ENCODE measurements at regions not wholly inside any gene's neighbourhood (a gene's known extent, or its start where the extent isn't known, plus 50 kb on each side); places are given as distances from the start of the nearest gene placed in this dataset.

GRCh38 chr12:91793676-91794075 is 352.0 kb downstream of the BTG1 start:
- H3K27ac ChIP-seq (ENCODE audit: low read length) = no peak overlapping the region
- H3K4me3 ChIP-seq (ENCODE audit: low read length) = no peak overlapping the region
- no peaks in the 10 kb centered on the region for H3K9me3 ChIP-seq (ENCODE audit: control insufficient read depth, low read depth, low read length)
- H3K9ac ChIP-seq (ENCODE audit: low read length) = no peak overlapping the region
- H3K36me3 ChIP-seq (ENCODE audit: control insufficient read depth, low read depth, low read length) = no peaks in the 10 kb centered on the region
- H3K27me3 ChIP-seq (ENCODE audit: control insufficient read depth, insufficient read depth, low read length) = no peaks in the 10 kb centered on the region
- H3K4me1 ChIP-seq (ENCODE audit: control insufficient read depth, low read depth, low read length) = no peaks in the 10 kb centered on the region

GRCh38 chr12:91792597-91792996 is 353.0 kb downstream of the BTG1 start:
- no peaks in the 10 kb centered on the region for H3K9me3 ChIP-seq (ENCODE audit: control insufficient read depth, low read depth, low read length)
- no peaks in the 10 kb centered on the region for H3K36me3 ChIP-seq (ENCODE audit: control insufficient read depth, low read depth, low read length)

GRCh38 chr12:91786499-91787272 is 359.0 kb downstream of the BTG1 start:
- Histone ChIP-seq H3K4me3 (ENCODE audit: low read length) (no peak overlapping the region), H3K36me3 (ENCODE audit: control insufficient read depth, low read depth, low read length) (no peaks in the 10 kb centered on the region), H3K9ac (ENCODE audit: low read length) (no peak overlapping the region), H3K9me3 (ENCODE audit: control insufficient read depth, low read depth, low read length) (no peaks in the 10 kb centered on the region), H3K27ac (ENCODE audit: low read length) (no peak overlapping the region), H3K4me1 (ENCODE audit: control insufficient read depth, low read depth, low read length) (peaks cover 10% of the 10 kb centered on the region), H3K27me3 (ENCODE audit: control insufficient read depth, insufficient read depth, low read length) (no peaks in the 10 kb centered on the region)

More at GRCh38 chr12:91792597-91792996, 353.0 kb downstream of the BTG1 start:
- no peak overlapping the region for H3K4me3 ChIP-seq (ENCODE audit: low read length)
- no peaks in the 10 kb centered on the region for H3K4me1 ChIP-seq (ENCODE audit: control insufficient read depth, low read depth, low read length)
- no peak overlapping the region for H3K9ac ChIP-seq (ENCODE audit: low read length)
- H3K27me3 ChIP-seq (ENCODE audit: control insufficient read depth, insufficient read depth, low read length) = no peaks in the 10 kb centered on the region
- no peak overlapping the region for H3K27ac ChIP-seq (ENCODE audit: low read length)

GRCh38 chr12:91785655-91786498 is 359.8 kb downstream of the BTG1 start:
- H3K4me3 ChIP-seq (ENCODE audit: low read length) = no peak overlapping the region
- H3K27me3 ChIP-seq (ENCODE audit: control insufficient read depth, insufficient read depth, low read length) = no peaks in the 10 kb centered on the region
- no peak overlapping the region for H3K27ac ChIP-seq (ENCODE audit: low read length)
- no peaks in the 10 kb centered on the region for H3K36me3 ChIP-seq (ENCODE audit: control insufficient read depth, low read depth, low read length)
- H3K9ac ChIP-seq (ENCODE audit: low read length) = no peak overlapping the region
- no peaks in the 10 kb centered on the region for H3K9me3 ChIP-seq (ENCODE audit: control insufficient read depth, low read depth, low read length)
- H3K4me1 ChIP-seq (ENCODE audit: control insufficient read depth, low read depth, low read length) = peaks cover 10% of the 10 kb centered on the region

GRCh38 chr12:91781114-91781513 is 364.5 kb downstream of the BTG1 start:
- Histone ChIP-seq H3K27me3 (ENCODE audit: control insufficient read depth, insufficient read depth, low read length) (no peaks in the 10 kb centered on the region), H3K36me3 (ENCODE audit: control insufficient read depth, low read depth, low read length) (no peaks in the 10 kb centered on the region)

GRCh38 chr12:91778938-91779400 is 366.7 kb downstream of the BTG1 start:
- Histone ChIP-seq H3K36me3 (ENCODE audit: control insufficient read depth, low read depth, low read length) (no peaks in the 10 kb centered on the region), H3K4me3 (ENCODE audit: low read length) (no peak overlapping the region), H3K27ac (ENCODE audit: low read length) (no peak overlapping the region), H3K9ac (ENCODE audit: low read length) (no peak overlapping the region), H3K9me3 (ENCODE audit: control insufficient read depth, low read depth, low read length) (no peaks in the 10 kb centered on the region), H3K4me1 (ENCODE audit: control insufficient read depth, low read depth, low read length) (no peaks in the 10 kb centered on the region), H3K27me3 (ENCODE audit: control insufficient read depth, insufficient read depth, low read length) (no peaks in the 10 kb centered on the region)

More at GRCh38 chr12:91781114-91781513, 364.5 kb downstream of the BTG1 start:
- H3K9me3 ChIP-seq (ENCODE audit: control insufficient read depth, low read depth, low read length) = no peaks in the 10 kb centered on the region
- peaks cover 2% of the 10 kb centered on the region for H3K4me1 ChIP-seq (ENCODE audit: control insufficient read depth, low read depth, low read length)
- H3K9ac ChIP-seq (ENCODE audit: low read length) = no peak overlapping the region
- H3K27ac ChIP-seq (ENCODE audit: low read length) = no peak overlapping the region
- H3K4me3 ChIP-seq (ENCODE audit: low read length) = no peak overlapping the region

- no peak overlapping the region for H3K9ac ChIP-seq (ENCODE audit: low read length)
- H3K4me3 ChIP-seq (ENCODE audit: low read length) = no peak overlapping the region
- no peaks in the 10 kb centered on the region for H3K9me3 ChIP-seq (ENCODE audit: control insufficient read depth, low read depth, low read length)
- no peaks in the 10 kb centered on the region for H3K36me3 ChIP-seq (ENCODE audit: control insufficient read depth, low read depth, low read length)
- no peaks in the 10 kb centered on the region for H3K4me1 ChIP-seq (ENCODE audit: control insufficient read depth, low read depth, low read length)
- H3K27me3 ChIP-seq (ENCODE audit: control insufficient read depth, insufficient read depth, low read length) = no peaks in the 10 kb centered on the region
- H3K27ac ChIP-seq (ENCODE audit: low read length) = no peak overlapping the region
These were observed 367.4 kb downstream of the BTG1 start for GRCh38 chr12:91778091-91778832.

GRCh38 chr12:91777268-91777992 is 368.2 kb downstream of the BTG1 start:
- Histone ChIP-seq H3K9ac (ENCODE audit: low read length) (no peak overlapping the region), H3K36me3 (ENCODE audit: control insufficient read depth, low read depth, low read length) (no peaks in the 10 kb centered on the region), H3K27me3 (ENCODE audit: control insufficient read depth, insufficient read depth, low read length) (no peaks in the 10 kb centered on the region), H3K27ac (ENCODE audit: low read length) (no peak overlapping the region), H3K9me3 (ENCODE audit: control insufficient read depth, low read depth, low read length) (no peaks in the 10 kb centered on the region), H3K4me1 (ENCODE audit: control insufficient read depth, low read depth, low read length) (no peaks in the 10 kb centered on the region), H3K4me3 (ENCODE audit: low read length) (no peak overlapping the region)

GRCh38 chr12:91774434-91774921 is 371.2 kb downstream of the BTG1 start:
- no peak overlapping the region for H3K9ac ChIP-seq (ENCODE audit: low read length)
- no peaks in the 10 kb centered on the region for H3K4me1 ChIP-seq (ENCODE audit: control insufficient read depth, low read depth, low read length)
- no peaks in the 10 kb centered on the region for H3K36me3 ChIP-seq (ENCODE audit: control insufficient read depth, low read depth, low read length)
- no peaks in the 10 kb centered on the region for H3K9me3 ChIP-seq (ENCODE audit: control insufficient read depth, low read depth, low read length)
- H3K27ac ChIP-seq (ENCODE audit: low read length) = no peak overlapping the region
- no peak overlapping the region for H3K4me3 ChIP-seq (ENCODE audit: low read length)
- no peaks in the 10 kb centered on the region for H3K27me3 ChIP-seq (ENCODE audit: control insufficient read depth, insufficient read depth, low read length)

GRCh38 chr12:91773749-91774429 is 371.8 kb downstream of the BTG1 start:
- Histone ChIP-seq H3K4me3 (ENCODE audit: low read length) (no peak overlapping the region), H3K27ac (ENCODE audit: low read length) (no peak overlapping the region), H3K9me3 (ENCODE audit: control insufficient read depth, low read depth, low read length) (no peaks in the 10 kb centered on the region), H3K27me3 (ENCODE audit: control insufficient read depth, insufficient read depth, low read length) (no peaks in the 10 kb centered on the region), H3K4me1 (ENCODE audit: control insufficient read depth, low read depth, low read length) (no peaks in the 10 kb centered on the region), H3K36me3 (ENCODE audit: control insufficient read depth, low read depth, low read length) (no peaks in the 10 kb centered on the region), H3K9ac (ENCODE audit: low read length) (no peak overlapping the region)
